Immature natural killer cell (primary cell): ENCODE measurements at regions not wholly inside any gene's neighbourhood (a gene's known extent, or its start where the extent isn't known, plus 50 kb on each side); places are given as distances from the start of the nearest gene placed in this dataset.

Source experiments
- DNase-seq, 3 donors: peaks; one replicate each; pipeline ENCODE4 v3.0.0; 2022; ENCODE audit warnings: mixed read lengths in 1 of 3
- H3K27ac Mint-ChIP-seq, 6 donors: one replicate each; pipeline ENCODE4 v1.8.0; 2020; ENCODE audit warnings: mixed read lengths in 6 of 6, mild to moderate bottlenecking in 5 of 6, inconsistent platforms in 4 of 6, moderate library complexity in 3 of 6
- H3K27me3 Mint-ChIP-seq, 3 donors: one replicate each; pipeline ENCODE4 v1.8.0; 2020 to 2021; ENCODE audit warnings: low read depth in 3 of 3, mild to moderate bottlenecking in 3 of 3, mixed read lengths in 3 of 3, moderate library complexity in 3 of 3, inconsistent platforms in 1 of 3
- H3K36me3 Mint-ChIP-seq, 3 donors: one replicate each; pipeline ENCODE4 v1.8.0; 2020; ENCODE audit warnings: mixed read lengths in 3 of 3, inconsistent platforms in 2 of 3, mild to moderate bottlenecking in 2 of 3
- H3K4me1 Mint-ChIP-seq, 2 donors: one replicate each; pipeline ENCODE4 v1.8.0; 2020; ENCODE audit warnings: inconsistent platforms in 2 of 2, mild to moderate bottlenecking in 2 of 2, mixed read lengths in 2 of 2, moderate library complexity in 1 of 2
- H3K4me3 Mint-ChIP-seq, 5 donors: one replicate each; pipeline ENCODE4 v1.8.0; 2020; ENCODE audit warnings: mild to moderate bottlenecking in 5 of 5, mixed read lengths in 5 of 5, inconsistent platforms in 3 of 5, moderate library complexity in 3 of 5
- H3K9me3 Mint-ChIP-seq, 6 donors: one replicate each; pipeline ENCODE4 v1.8.0; 2020; ENCODE audit warnings: mild to moderate bottlenecking in 6 of 6, mixed read lengths in 6 of 6, inconsistent platforms in 4 of 6, moderate library complexity in 3 of 6

DNA sequence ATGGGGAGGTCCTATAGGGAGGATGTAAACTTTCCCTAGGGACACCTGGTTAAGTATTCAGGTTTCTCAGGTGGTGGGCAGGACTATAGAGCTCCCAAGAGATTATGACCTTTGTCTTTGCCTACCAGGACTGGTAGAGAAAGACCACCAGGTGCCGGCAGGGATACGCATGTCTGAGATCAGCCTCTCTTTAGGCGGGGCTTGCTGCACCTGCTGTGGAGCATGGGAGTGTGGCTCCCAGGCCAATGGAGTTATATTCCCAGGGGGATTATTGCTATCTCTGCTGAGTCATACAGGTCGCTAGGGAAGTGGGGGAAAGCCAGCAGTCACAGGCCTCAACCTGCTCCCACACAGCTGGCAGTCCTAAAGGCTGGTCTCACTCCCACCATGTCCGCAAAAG lies 280.5 kb upstream of the MMS22L start:
- Mint-ChIP-seq H3K4me3 (no peak overlapping the region), H3K4me1 (no peaks in the 10 kb centered on the region), H3K27ac (no peak overlapping the region), H3K9me3 (peaks cover 0 to 24% (median 3%) of the 10 kb centered on the region in 6 donors), H3K36me3 (no peaks in the 10 kb centered on the region), H3K27me3 (no peaks in the 10 kb centered on the region)
- no peak for DNase-seq

DNA sequence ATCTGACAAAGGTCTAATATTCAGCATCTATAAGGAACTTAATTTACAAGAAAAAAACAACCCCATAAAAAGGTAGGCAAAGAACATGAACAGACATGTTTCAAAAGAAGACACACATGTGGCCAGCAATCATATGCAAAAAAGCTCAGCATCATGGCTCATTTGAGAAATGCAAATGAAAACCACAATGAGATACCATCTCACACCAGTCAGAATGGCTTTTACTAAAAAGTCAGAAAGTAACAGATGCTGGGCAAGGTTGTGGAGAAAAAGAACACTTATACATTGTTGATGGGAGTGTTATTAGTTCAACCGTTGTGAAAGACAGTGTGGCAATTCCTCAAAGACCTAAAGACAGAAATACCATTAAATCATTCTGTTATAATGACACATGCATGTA lies 289.9 kb upstream of the MMS22L start:
- Mint-ChIP-seq H3K27me3 (peaks cover 0 to 2% (median 0%) of the 10 kb centered on the region in 3 donors), H3K27ac (no peak overlapping the region), H3K4me1 (no peaks in the 10 kb centered on the region), H3K36me3 (no peaks in the 10 kb centered on the region), H3K9me3 (peaks cover 0 to 9% (median 2%) of the 10 kb centered on the region in 6 donors), H3K4me3 (no peak overlapping the region)
- no peak for DNase-seq

DNA sequence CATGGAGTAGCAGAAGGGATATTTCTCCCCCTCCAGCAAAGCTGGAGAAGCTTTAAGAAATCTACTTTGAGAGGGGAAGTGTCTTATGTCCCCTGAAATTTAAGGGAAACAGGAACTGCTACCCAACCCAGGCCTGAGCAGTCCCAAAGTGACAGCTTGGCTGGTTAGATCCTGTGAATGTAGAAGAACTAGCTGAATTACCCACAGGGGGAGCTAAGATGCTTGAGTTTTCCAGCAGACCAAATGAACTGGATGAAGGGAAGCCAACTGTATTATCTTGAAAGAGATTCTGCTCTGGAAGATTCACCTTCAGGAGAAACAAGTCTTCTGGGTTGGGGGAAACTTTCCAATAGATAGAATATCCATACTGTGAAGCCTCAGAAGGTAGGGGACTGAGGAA lies 303.3 kb upstream of the MMS22L start:
- Mint-ChIP-seq H3K4me3 (no peak overlapping the region), H3K9me3 (peaks cover 4 to 27% (median 12%) of the 10 kb centered on the region in 6 donors), H3K27me3 (no peaks in the 10 kb centered on the region), H3K4me1 (no peaks in the 10 kb centered on the region), H3K27ac (no peak overlapping the region), H3K36me3 (peaks cover 0 to 3% (median 0%) of the 10 kb centered on the region in 3 donors)
- DNase-seq, result no peak

GRCh38 chr6:97591955-97592354 lies 308.9 kb upstream of the MMS22L start:
- Mint-ChIP-seq H3K27ac (no peak overlapping the region), H3K4me1 (no peaks in the 10 kb centered on the region), H3K27me3 (no peaks in the 10 kb centered on the region), H3K9me3 (peaks cover 4 to 16% (median 10%) of the 10 kb centered on the region in 6 donors), H3K4me3 (no peak overlapping the region), H3K36me3 (peaks cover 0 to 3% (median 0%) of the 10 kb centered on the region in 3 donors)
- no peak for DNase-seq

GRCh38 chr6:97594844-97595243 lies 311.8 kb upstream of the MMS22L start:
- no peak for DNase-seq
- Mint-ChIP-seq H3K9me3 (peaks cover 0 to 17% (median 3%) of the 10 kb centered on the region in 6 donors), H3K4me3 (no peak overlapping the region), H3K4me1 (no peaks in the 10 kb centered on the region), H3K36me3 (no peaks in the 10 kb centered on the region), H3K27me3 (no peaks in the 10 kb centered on the region), H3K27ac (no peak overlapping the region)

DNA sequence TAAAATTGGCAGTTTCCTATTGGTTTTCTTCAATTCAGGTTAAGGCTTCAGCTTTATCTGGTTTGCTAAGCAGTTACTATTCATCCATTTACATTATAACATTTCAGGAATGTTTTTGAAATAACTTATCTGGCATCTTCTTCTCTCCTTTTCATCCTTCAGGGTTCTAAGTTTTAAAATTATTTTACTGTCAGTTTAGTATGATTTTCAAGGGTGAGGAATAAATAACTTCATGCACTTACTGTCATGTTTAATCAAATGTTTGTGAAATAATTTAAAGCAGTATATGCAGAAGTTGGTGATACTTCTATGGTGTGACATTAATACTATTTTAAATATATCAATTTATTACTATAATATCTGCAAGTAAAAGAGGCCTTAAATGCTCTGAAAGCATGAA lies 338.1 kb upstream of the MMS22L start:
- Mint-ChIP-seq H3K4me3 (no peak overlapping the region), H3K27ac (no peak overlapping the region), H3K27me3 (peaks cover 0 to 1% (median 1%) of the 10 kb centered on the region in 3 donors), H3K9me3 (peaks cover 3 to 27% (median 15%) of the 10 kb centered on the region in 6 donors), H3K4me1 (no peaks in the 10 kb centered on the region), H3K36me3 (no peaks in the 10 kb centered on the region)
- no peak for DNase-seq

DNA sequence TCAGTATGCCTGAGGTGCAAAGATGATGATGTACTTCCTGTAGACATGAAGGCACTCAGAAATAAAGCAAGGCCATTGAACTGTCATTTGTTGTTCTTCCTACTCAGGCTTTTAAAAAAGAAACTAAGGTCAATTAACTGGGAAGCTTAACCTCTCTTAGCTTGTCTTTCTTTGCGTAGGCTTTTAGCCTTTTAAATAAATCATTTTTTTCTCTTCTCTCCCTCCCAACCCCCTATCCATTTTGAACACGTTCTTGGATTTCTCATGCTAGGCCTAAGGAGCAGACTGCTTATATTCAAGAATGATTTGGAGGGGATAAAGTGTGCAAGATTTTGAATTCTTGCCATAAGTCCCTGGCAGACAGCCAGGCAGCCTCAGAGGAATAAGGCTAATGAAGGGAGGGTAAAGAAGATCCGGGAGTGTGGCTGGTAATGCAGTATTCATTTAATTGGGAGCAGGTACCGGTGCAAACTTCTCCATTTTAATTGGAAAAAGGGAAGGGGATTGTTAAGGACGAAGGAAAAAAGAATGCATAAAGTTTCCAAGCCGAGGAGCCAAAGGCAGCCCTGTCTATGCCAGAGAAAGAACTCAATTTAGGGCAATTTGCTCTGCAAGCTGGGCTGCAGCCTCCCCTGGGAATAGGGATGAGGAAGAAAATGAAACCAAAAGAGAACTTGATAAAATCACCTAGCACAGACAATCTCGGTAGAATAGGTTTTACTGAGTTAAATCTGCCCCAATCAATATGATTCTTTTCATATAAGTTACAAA lies 343.8 kb upstream of the MMS22L start:
- H3K27ac Mint-ChIP-seq, result no peak overlapping the region
- no peaks in the 10 kb centered on the region for H3K4me1 Mint-ChIP-seq
- no peaks in the 10 kb centered on the region for H3K36me3 Mint-ChIP-seq
- H3K9me3 Mint-ChIP-seq, result peaks cover 2 to 24% (median 9%) of the 10 kb centered on the region in 6 donors
- no peaks in the 10 kb centered on the region for H3K27me3 Mint-ChIP-seq
- no peak for DNase-seq
- H3K4me3 Mint-ChIP-seq, result no peak overlapping the region

- no peaks in the 10 kb centered on the region for H3K27me3 Mint-ChIP-seq
- H3K27ac Mint-ChIP-seq, result no peak overlapping the region
- H3K36me3 Mint-ChIP-seq, result no peaks in the 10 kb centered on the region
- no peaks in the 10 kb centered on the region for H3K4me1 Mint-ChIP-seq
- peaks cover 0 to 18% (median 9%) of the 10 kb centered on the region in 6 donors for H3K9me3 Mint-ChIP-seq
- no peak for DNase-seq
- no peak overlapping the region for H3K4me3 Mint-ChIP-seq
These were observed 346.2 kb upstream of the MMS22L start for GRCh38 chr6:97629180-97629579.

GRCh38 chr6:97630604-97631003 lies 347.6 kb upstream of the MMS22L start:
- no peak overlapping the region for H3K27ac Mint-ChIP-seq
- H3K4me3 Mint-ChIP-seq, result no peak overlapping the region
- DNase-seq, result no peak
- no peaks in the 10 kb centered on the region for H3K4me1 Mint-ChIP-seq
- H3K9me3 Mint-ChIP-seq, result peaks cover 0 to 18% (median 9%) of the 10 kb centered on the region in 6 donors
- no peaks in the 10 kb centered on the region for H3K27me3 Mint-ChIP-seq
- H3K36me3 Mint-ChIP-seq, result no peaks in the 10 kb centered on the region

DNA sequence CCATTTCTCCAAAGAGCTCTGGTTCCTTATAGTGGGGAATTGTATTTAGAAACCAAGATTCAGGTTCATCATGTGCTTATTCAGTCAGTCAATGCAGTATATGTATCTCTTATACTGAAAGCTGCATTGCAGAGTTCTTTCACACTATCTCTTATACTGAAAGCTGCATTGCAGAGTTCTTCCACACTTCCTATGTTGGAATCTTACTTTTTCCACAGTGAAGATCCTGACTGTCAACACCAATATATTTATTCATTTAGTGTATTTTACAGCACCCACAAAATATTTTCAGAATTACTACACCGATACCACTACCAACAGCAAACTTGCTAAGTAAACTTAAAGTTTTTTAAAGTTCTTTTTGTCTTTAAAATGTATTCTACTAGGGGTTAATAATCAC lies 349.3 kb upstream of the MMS22L start:
- Mint-ChIP-seq H3K27ac (no peak overlapping the region), H3K9me3 (peaks cover 0 to 20% (median 11%) of the 10 kb centered on the region in 6 donors), H3K36me3 (no peaks in the 10 kb centered on the region), H3K27me3 (no peaks in the 10 kb centered on the region), H3K4me3 (no peak overlapping the region), H3K4me1 (no peaks in the 10 kb centered on the region)
- no peak for DNase-seq

DNA sequence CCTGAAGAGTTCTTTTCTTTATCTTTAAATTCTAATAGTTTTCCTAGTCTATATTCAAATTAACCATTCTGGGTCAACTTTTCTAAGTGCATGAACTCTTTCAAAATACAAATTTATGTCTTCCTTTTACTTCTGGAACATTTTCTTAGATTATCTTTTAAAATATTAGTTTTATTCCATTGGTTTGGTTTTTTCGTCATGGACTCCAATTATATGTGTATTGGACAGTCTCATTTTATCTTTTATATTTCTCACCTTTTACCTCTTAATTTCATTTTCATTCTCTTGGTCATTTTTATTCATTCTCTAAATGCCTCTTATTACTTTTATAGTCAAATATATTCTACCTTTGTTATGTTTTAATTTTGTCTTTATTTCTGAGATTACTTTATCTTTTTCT lies 356.7 kb upstream of the MMS22L start:
- H3K36me3 Mint-ChIP-seq, result peaks cover 0 to 2% (median 0%) of the 10 kb centered on the region in 3 donors
- H3K4me1 Mint-ChIP-seq, result no peaks in the 10 kb centered on the region
- peaks cover 0 to 2% (median 2%) of the 10 kb centered on the region in 3 donors for H3K27me3 Mint-ChIP-seq
- H3K27ac Mint-ChIP-seq, result no peak overlapping the region
- DNase-seq, result no peak
- H3K4me3 Mint-ChIP-seq, result no peak overlapping the region
- H3K9me3 Mint-ChIP-seq, result peaks cover 0 to 25% (median 19%) of the 10 kb centered on the region in 6 donors

DNA sequence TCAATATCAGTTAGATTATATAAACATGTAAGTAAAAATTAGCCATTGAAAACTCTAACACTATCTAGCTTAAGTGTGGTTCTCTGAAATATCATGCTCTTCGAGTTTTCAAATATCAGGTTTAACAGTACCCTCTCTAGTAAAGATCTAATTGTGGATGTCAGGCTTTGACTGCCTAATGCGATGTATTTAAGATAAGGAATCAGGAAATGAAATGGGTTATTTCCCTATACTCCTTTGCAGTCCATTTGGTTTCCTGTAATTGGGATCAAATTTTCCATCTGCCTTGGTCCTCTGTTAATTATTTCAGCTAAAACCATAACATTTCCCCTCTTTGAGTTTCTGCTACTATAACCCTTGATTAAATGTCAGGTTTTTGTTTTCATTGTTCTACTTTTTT lies 361.3 kb upstream of the MMS22L start:
- no peaks in the 10 kb centered on the region for H3K4me1 Mint-ChIP-seq

DNA sequence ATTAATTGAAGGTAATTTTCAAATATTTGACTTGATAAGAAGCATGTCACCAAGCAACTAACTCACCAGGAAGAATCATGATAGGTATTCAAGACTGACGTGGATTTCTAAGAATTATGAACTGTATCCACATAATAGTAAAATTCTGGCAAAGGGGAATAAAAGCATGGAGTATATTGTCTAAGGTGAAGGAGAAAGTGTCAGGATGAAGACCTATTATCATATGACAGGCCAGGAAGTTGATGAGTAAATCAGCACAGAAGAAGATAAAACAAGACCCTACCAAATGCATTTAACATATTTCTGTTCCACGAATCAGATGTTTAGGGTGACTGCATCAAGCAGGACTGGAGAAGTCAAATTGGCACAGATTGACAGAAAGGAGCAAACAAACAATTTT lies 362.7 kb upstream of the MMS22L start:
- peaks cover 0 to 6% (median 2%) of the 10 kb centered on the region in 3 donors for H3K27me3 Mint-ChIP-seq
- no peak overlapping the region for H3K27ac Mint-ChIP-seq
- peaks cover 0 to 4% (median 0%) of the 10 kb centered on the region in 3 donors for H3K36me3 Mint-ChIP-seq
- no peaks in the 10 kb centered on the region for H3K4me1 Mint-ChIP-seq
- peaks cover 2 to 22% (median 10%) of the 10 kb centered on the region in 6 donors for H3K9me3 Mint-ChIP-seq
- H3K4me3 Mint-ChIP-seq, result no peak overlapping the region
- DNase-seq, result no peak

More for the DNA sequence above, 361.3 kb upstream of the MMS22L start:
- Mint-ChIP-seq H3K27me3 (peaks cover 0 to 6% (median 2%) of the 10 kb centered on the region in 3 donors), H3K4me3 (no peak overlapping the region), H3K36me3 (peaks cover 0 to 4% (median 0%) of the 10 kb centered on the region in 3 donors), H3K27ac (no peak overlapping the region), H3K9me3 (peaks cover 2 to 29% (median 13%) of the 10 kb centered on the region in 6 donors)
- no peak for DNase-seq

- Mint-ChIP-seq H3K4me1 (no peaks in the 10 kb centered on the region), H3K4me3 (no peak overlapping the region), H3K36me3 (no peaks in the 10 kb centered on the region), H3K27me3 (no peaks in the 10 kb centered on the region), H3K27ac (no peak overlapping the region), H3K9me3 (peaks cover 2 to 25% (median 10%) of the 10 kb centered on the region in 6 donors)
- DNase-seq, result no peak
These were observed 370.1 kb upstream of the MMS22L start for GRCh38 chr6:97653076-97653475.

- no peak for DNase-seq
- Mint-ChIP-seq H3K36me3 (no peaks in the 10 kb centered on the region), H3K27ac (no peak overlapping the region), H3K9me3 (peaks cover 2 to 25% (median 8%) of the 10 kb centered on the region in 6 donors), H3K4me1 (no peaks in the 10 kb centered on the region), H3K27me3 (no peaks in the 10 kb centered on the region), H3K4me3 (no peak overlapping the region)
These were observed 370.5 kb upstream of the MMS22L start for GRCh38 chr6:97653517-97653916.
